DMS53 (cell line): ENCODE measurements at regions not wholly inside any gene's neighbourhood (a gene's known extent, or its start where the extent isn't known, plus 50 kb on each side); places are given as distances from the start of the nearest gene placed in this dataset.

Experiments used
- DNase-seq: peaks from one replicate; lab custom pipeline; 2025; lab: John Stamatoyannopoulos, UW

- DNase-seq, result no peak
These were observed 50.0 kb upstream of the PKP2 start for GRCh38 chr12:32946504-32947131.
